Mesothelial cell of epicardium (in vitro differentiated cells): ENCODE measurements at regions not wholly inside any gene's neighbourhood (a gene's known extent, or its start where the extent isn't known, plus 50 kb on each side); places are given as distances from the start of the nearest gene placed in this dataset.

ENCODE experiments used
- DNase-seq, 2 experiments: peaks; one replicate each; pipeline ENCODE4 v3.0.0; 2021; ENCODE audit warnings: low spot score in 2 of 2; ENCODE audit not compliant: unreplicated experiment in 2 of 2
- H3K27ac Mint-ChIP-seq: 2 replicates; pipeline ENCODE4 v1.8.0; 2021; ENCODE audit warnings: mixed read lengths
- H3K27me3 Mint-ChIP-seq: 2 replicates; pipeline ENCODE4 v1.8.0; 2021; ENCODE audit warnings: low read depth, mixed read lengths
- H3K36me3 Mint-ChIP-seq: 2 replicates; pipeline ENCODE4 v1.8.0; 2021; ENCODE audit warnings: mixed read lengths
- H3K4me1 Mint-ChIP-seq: 2 replicates; pipeline ENCODE4 v1.8.0; 2021; ENCODE audit warnings: mixed read lengths
- H3K4me3 Mint-ChIP-seq: 2 replicates; pipeline ENCODE4 v1.8.0; 2021; ENCODE audit warnings: mild to moderate bottlenecking, moderate library complexity, mixed read lengths
- H3K9me3 Mint-ChIP-seq: 2 replicates; pipeline ENCODE4 v1.8.0; 2021; ENCODE audit warnings: mixed read lengths
- TF ChIP-seq, protein P1 (sequence below): fragments of 200-600 bp; sonication (generic); IDR thresholded peaks from one replicate; pipeline ENCODE4 v1.5.0; 2021; ENCODE audit warnings: antibody characterized with exemption; ENCODE audit not compliant: unreplicated experiment

DNA sequence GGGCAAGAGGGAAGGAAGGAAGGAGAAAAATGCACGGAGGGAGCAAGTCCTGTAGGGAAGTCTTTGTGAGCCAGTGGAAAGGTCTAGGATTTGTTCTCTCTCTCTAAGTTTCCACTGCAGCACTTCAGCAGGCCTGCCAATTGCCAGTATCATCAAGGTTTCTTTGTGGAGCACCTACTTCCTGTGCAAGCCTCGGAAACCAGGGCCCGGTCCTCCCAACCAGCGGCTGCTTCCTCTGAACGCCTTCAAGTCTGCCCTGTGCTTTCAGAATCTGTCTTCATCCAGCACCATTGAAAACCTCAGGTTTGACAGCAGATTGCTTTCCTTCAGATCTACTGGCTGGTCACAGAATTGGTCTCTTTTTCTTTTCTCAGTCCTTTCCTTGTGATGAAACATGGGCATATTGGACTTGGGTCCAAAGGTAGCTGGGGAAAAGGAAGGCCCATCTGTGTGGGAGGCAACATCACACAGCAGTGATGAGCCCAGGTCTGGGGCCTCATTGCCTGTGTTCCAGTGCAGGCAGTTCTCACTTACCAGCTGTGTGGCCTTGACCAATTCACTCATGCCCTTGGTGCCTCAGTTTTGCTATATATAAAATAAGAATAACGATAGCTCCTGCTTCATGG lies 144.5 kb downstream of the SEC16B start:
- no peaks in the 10 kb centered on the region for H3K36me3 Mint-ChIP-seq
- H3K4me1 Mint-ChIP-seq, result no peaks in the 10 kb centered on the region
- H3K27me3 Mint-ChIP-seq, result peaks cover 39% of the 10 kb centered on the region
- H3K9me3 Mint-ChIP-seq, result no peaks in the 10 kb centered on the region
- no peak overlapping the region for H3K4me3 Mint-ChIP-seq
- no peak for DNase-seq
- TF ChIP-seq, protein P1, sequence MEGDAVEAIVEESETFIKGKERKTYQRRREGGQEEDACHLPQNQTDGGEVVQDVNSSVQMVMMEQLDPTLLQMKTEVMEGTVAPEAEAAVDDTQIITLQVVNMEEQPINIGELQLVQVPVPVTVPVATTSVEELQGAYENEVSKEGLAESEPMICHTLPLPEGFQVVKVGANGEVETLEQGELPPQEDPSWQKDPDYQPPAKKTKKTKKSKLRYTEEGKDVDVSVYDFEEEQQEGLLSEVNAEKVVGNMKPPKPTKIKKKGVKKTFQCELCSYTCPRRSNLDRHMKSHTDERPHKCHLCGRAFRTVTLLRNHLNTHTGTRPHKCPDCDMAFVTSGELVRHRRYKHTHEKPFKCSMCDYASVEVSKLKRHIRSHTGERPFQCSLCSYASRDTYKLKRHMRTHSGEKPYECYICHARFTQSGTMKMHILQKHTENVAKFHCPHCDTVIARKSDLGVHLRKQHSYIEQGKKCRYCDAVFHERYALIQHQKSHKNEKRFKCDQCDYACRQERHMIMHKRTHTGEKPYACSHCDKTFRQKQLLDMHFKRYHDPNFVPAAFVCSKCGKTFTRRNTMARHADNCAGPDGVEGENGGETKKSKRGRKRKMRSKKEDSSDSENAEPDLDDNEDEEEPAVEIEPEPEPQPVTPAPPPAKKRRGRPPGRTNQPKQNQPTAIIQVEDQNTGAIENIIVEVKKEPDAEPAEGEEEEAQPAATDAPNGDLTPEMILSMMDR, result no peak
- H3K27ac Mint-ChIP-seq, result no peak overlapping the region

DNA sequence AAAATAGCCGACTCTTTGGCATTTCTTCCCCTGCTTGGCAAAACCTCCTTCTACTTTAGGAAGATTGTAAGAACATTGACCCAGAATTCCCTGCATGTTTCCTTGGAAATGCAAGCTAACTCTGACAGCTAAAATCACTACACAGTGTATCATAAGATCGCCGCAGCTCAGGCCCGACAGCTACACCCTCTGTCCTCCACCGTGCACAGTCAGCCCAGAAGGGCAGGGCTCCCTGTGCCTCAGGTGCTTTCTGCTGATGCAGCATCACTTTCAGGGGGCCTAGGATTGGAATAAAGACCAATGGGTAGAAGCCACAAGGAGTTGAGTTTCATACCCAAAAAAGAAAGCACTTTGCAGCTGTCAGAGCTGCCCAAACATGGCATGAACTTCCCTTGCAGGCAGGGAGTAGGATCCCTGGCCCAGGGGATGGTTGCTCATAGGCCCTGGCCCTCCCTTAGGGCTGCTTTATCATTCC lies 145.3 kb downstream of the SEC16B start:
- TF ChIP-seq, protein P1, result no peak
- no peak overlapping the region for H3K4me3 Mint-ChIP-seq
- H3K27ac Mint-ChIP-seq, result no peak overlapping the region
- H3K4me1 Mint-ChIP-seq, result no peaks in the 10 kb centered on the region
- no peak for DNase-seq
- no peaks in the 10 kb centered on the region for H3K9me3 Mint-ChIP-seq
- H3K27me3 Mint-ChIP-seq, result peaks cover 40% of the 10 kb centered on the region
- no peaks in the 10 kb centered on the region for H3K36me3 Mint-ChIP-seq

DNA sequence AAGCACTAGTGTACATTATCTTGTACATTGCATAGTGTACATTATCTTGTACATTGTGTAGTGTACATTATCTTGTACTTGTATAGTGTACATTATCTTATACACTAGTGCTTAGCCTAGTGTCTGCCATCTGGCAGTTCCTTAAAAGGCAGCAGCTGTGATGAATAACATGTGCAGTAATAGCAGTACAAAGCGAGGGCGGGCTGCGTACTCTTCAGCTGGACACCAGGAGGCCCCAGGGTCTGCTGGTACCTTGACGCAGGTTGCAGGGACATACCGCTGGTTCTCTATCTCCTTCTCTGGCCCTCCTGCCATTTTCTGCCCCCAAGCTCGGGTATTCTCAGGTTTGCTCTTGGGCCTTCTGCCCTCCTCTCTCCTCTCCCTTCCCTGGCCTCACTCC lies 149.6 kb downstream of the SEC16B start:
- H3K4me3 Mint-ChIP-seq, result no peak overlapping the region
- DNase-seq, result no peak
- H3K27me3 Mint-ChIP-seq, result peaks cover 38% of the 10 kb centered on the region
- TF ChIP-seq, protein P1, result no peak
- H3K4me1 Mint-ChIP-seq, result no peaks in the 10 kb centered on the region
- H3K27ac Mint-ChIP-seq, result no peak overlapping the region
- peaks cover 11% of the 10 kb centered on the region for H3K9me3 Mint-ChIP-seq
- H3K36me3 Mint-ChIP-seq, result no peaks in the 10 kb centered on the region

DNA sequence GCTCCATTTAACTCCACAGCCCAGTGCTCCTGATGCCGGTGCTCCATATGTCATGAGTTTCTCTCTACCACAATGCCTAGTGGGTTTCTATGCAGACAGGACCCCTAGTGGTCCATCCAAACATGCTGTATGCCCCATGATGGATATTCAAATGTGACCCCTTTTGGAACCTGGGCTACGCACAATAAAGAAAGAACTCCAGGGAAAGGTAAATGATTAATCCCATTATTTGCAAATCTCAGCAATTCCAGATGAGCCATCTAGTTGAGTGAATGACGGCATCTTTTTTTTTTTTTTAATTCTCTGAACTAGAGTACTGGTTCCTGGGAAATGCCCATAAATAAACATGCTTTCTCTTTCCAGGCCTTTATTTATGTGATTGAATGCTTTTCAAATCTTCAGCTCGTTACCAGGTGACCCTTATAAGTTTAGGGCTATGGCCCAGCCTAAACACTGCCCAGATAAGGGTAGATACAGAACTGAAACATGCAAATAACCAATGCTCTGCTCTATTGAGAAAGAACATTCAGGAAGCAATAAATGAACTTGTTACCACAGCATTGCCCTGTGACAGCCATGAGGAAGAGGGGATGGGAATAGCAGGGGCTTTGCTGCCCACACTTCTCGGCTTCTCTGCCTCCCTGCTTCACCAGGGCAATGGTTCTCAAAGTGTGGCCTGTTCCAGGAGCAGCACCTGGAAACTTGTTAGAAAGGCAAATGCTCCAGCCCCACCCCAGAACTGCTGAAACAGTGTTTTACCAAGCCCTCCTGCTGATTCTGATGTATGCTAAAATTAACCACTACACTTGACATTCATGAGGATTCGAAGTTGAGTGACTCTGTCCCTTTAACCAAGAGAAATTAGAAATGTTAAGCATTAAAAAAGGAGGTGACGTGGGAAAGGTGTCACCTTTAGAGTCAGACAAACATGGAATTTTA lies 151.7 kb downstream of the SEC16B start:
- TF ChIP-seq, protein P1, result no peak
- H3K36me3 Mint-ChIP-seq, result no peaks in the 10 kb centered on the region
- H3K4me3 Mint-ChIP-seq, result no peak overlapping the region
- peaks cover 11% of the 10 kb centered on the region for H3K9me3 Mint-ChIP-seq
- no peak for DNase-seq
- no peak overlapping the region for H3K27ac Mint-ChIP-seq
- peaks cover 32% of the 10 kb centered on the region for H3K27me3 Mint-ChIP-seq
- no peaks in the 10 kb centered on the region for H3K4me1 Mint-ChIP-seq

DNA sequence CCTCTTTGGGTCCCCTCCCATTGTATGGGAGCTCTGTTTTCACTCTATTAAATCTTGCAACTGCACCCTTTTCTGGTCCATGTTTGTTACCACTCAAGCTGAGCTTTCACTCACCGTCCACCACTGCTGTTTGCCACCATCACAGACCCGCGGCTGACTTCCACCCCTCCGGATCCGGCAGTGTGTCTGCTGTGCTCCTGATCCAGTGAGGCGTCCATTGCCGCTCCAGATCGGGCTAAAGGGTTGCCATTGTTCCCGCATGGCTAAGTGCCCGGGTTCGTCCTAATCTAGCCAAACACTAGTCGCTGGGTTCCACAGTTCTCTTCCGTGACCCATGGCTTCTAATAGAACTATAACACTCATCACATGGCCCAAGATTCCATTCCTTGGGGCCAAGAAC lies 157.2 kb downstream of the SEC16B start:
- no peak for DNase-seq
- Mint-ChIP-seq H3K4me3 (no peak overlapping the region), H3K9me3 (peaks cover 18% of the 10 kb centered on the region)

More for the DNA sequence above, 157.2 kb downstream of the SEC16B start:
- Mint-ChIP-seq H3K27me3 (no peaks in the 10 kb centered on the region), H3K4me1 (peaks cover 3% of the 10 kb centered on the region), H3K36me3 (no peaks in the 10 kb centered on the region), H3K27ac (no peak overlapping the region)
- TF ChIP-seq, protein P1, result no peak
